WTC11 (cell line): ENCODE measurements at regions not wholly inside any gene's neighbourhood (a gene's known extent, or its start where the extent isn't known, plus 50 kb on each side); places are given as distances from the start of the nearest gene placed in this dataset.

Source experiments
- ATAC-seq: fragments of 200-7000 bp; cut with Tn5 transposase; 2 replicates; pipeline ENCODE4 v1.10.0; 2021; ENCODE audit warnings: mild to moderate bottlenecking, moderate library complexity
- CTCF ChIA-PET: fragments of 300-600 bp; sonication (Branson Sonifier 250); formaldehyde crosslinking; loops from one replicate; lab custom pipeline; 2021; ENCODE audit warnings: antibody characterized with exemption; lab: Charles Lee
- POLR2A ChIA-PET: fragments of 350-600 bp; sonication (Branson Sonifier 250); formaldehyde crosslinking; loops from one replicate; lab custom pipeline; 2021; ENCODE audit warnings: antibody characterized with exemption; lab: Charles Lee
- DNase-seq: peaks from one replicate; pipeline ENCODE4 v3.0.0; 2021; ENCODE audit warnings: low spot score
- H3K27ac Mint-ChIP-seq: 2 replicates; pipeline ENCODE4 v1.8.0; 2021; ENCODE audit warnings: mixed read lengths
- H3K27me3 Mint-ChIP-seq: 2 replicates; pipeline ENCODE4 v1.8.0; 2021; ENCODE audit warnings: low read depth, mild to moderate bottlenecking, moderate library complexity, mixed read lengths
- H3K36me3 Mint-ChIP-seq: 2 replicates; pipeline ENCODE4 v1.8.0; 2021; ENCODE audit warnings: mixed read lengths
- H3K4me1 Mint-ChIP-seq: 2 replicates; pipeline ENCODE4 v1.8.0; 2022; ENCODE audit warnings: mixed read lengths
- H3K4me3 Mint-ChIP-seq: 2 replicates; pipeline ENCODE4 v1.8.0; 2021; ENCODE audit warnings: mild to moderate bottlenecking, moderate library complexity, mixed read lengths
- H3K9me3 Mint-ChIP-seq: 2 replicates; pipeline ENCODE4 v1.8.0; 2021; ENCODE audit warnings: mixed read lengths
- CBFB ChIP-seq: sonication (generic); formaldehyde crosslinking; IDR thresholded peaks from 2 replicates; pipeline ENCODE4 v1.8.1; 2022; ENCODE audit warnings: mild to moderate bottlenecking, low read depth, missing genetic modification reagents
- FOXK1 ChIP-seq: sonication (generic); formaldehyde crosslinking; IDR thresholded peaks from 2 replicates; pipeline ENCODE4 v1.8.0; 2022; ENCODE audit warnings: mild to moderate bottlenecking, moderate library complexity, missing genetic modification reagents
- FOXP1 ChIP-seq: sonication (generic); formaldehyde crosslinking; IDR thresholded peaks from 2 replicates; pipeline ENCODE4 v1.8.0; 2022; ENCODE audit warnings: missing genetic modification reagents, mild to moderate bottlenecking, moderate library complexity, borderline replicate concordance
- GABPB1 ChIP-seq: sonication (generic); formaldehyde crosslinking; IDR thresholded peaks from 2 replicates; pipeline ENCODE4 v1.8.1; 2023; ENCODE audit warnings: mild to moderate bottlenecking, missing genetic modification reagents
- HMGA2 ChIP-seq: fragments of 250-450 bp; sonication (Bioruptor Pico); IDR thresholded peaks from 2 replicates; pipeline ENCODE4 v1.4.0; 2021; ENCODE audit warnings: mild to moderate bottlenecking, moderate library complexity
- HMGXB4 ChIP-seq: sonication (generic); formaldehyde crosslinking; IDR thresholded peaks from 2 replicates; pipeline ENCODE4 v1.8.1; 2023; ENCODE audit warnings: mild to moderate bottlenecking, moderate library complexity, missing genetic modification reagents
- IRF2 ChIP-seq: sonication (generic); formaldehyde crosslinking; IDR thresholded peaks from 2 replicates; pipeline ENCODE4 v1.8.0; 2022; ENCODE audit warnings: low read depth, missing genetic modification reagents, borderline replicate concordance
- MXD4 ChIP-seq: fragments of 250-450 bp; sonication (Bioruptor Pico); IDR thresholded peaks from 2 replicates; pipeline ENCODE4 v1.8.0; 2021; ENCODE audit warnings: mild to moderate bottlenecking, moderate library complexity, borderline replicate concordance
- MYBL2 ChIP-seq: sonication (generic); formaldehyde crosslinking; IDR thresholded peaks from 2 replicates; pipeline ENCODE4 v1.8.1; 2023; ENCODE audit warnings: mild to moderate bottlenecking, moderate library complexity, missing genetic modification reagents
- NFYB ChIP-seq: sonication (generic); formaldehyde crosslinking; conservative IDR thresholded peaks from 2 replicates; pipeline ENCODE4 v1.8.0; 2022; ENCODE audit warnings: low read depth, missing genetic modification reagents
- NR1H2 ChIP-seq: sonication (generic); formaldehyde crosslinking; IDR thresholded peaks from 2 replicates; pipeline ENCODE4 v1.9.0; 2021; ENCODE audit warnings: mild to moderate bottlenecking, moderate library complexity, missing genetic modification reagents
- TEAD1 ChIP-seq: sonication (generic); formaldehyde crosslinking; IDR thresholded peaks from 2 replicates; pipeline ENCODE4 v1.8.0; 2022; ENCODE audit warnings: mild to moderate bottlenecking, missing genetic modification reagents
- TEAD4 ChIP-seq: sonication (generic); formaldehyde crosslinking; IDR thresholded peaks from 2 replicates; pipeline ENCODE4 v1.8.0; 2022; ENCODE audit warnings: mild to moderate bottlenecking, missing genetic modification reagents
- USF2 ChIP-seq: sonication (generic); formaldehyde crosslinking; IDR thresholded peaks from 2 replicates; pipeline ENCODE4 v1.8.1; 2023; ENCODE audit warnings: mild to moderate bottlenecking, missing genetic modification reagents, moderate library complexity
- ZBTB21 ChIP-seq: sonication (generic); formaldehyde crosslinking; IDR thresholded peaks from 2 replicates; pipeline ENCODE4 v1.8.1; 2023; ENCODE audit warnings: mild to moderate bottlenecking, missing genetic modification reagents, borderline replicate concordance
- ZNF121 ChIP-seq: sonication (generic); formaldehyde crosslinking; IDR thresholded peaks from 2 replicates; pipeline ENCODE4 v1.8.0; 2023; ENCODE audit warnings: missing genetic modification reagents
- ZNF138 ChIP-seq: sonication (generic); formaldehyde crosslinking; conservative IDR thresholded peaks from 2 replicates; pipeline ENCODE4 v1.8.1; 2022; ENCODE audit warnings: mild to moderate bottlenecking, moderate library complexity, missing genetic modification reagents
- ZNF219 ChIP-seq: sonication (generic); formaldehyde crosslinking; IDR thresholded peaks from 2 replicates; pipeline ENCODE4 v1.8.0; 2023; ENCODE audit warnings: missing genetic modification reagents, mild to moderate bottlenecking, borderline replicate concordance
- ZNF423 ChIP-seq: fragments of 250-450 bp; sonication (Bioruptor Pico); IDR thresholded peaks from 2 replicates; pipeline ENCODE4 v2.1.2; 2022; ENCODE audit warnings: mild to moderate bottlenecking, moderate library complexity
- ZNF671 ChIP-seq: fragments of 250-450 bp; sonication (Bioruptor Pico); IDR thresholded peaks from 2 replicates; pipeline ENCODE4 v1.8.0; 2021; ENCODE audit warnings: mild to moderate bottlenecking
- TF ChIP-seq, protein P1 (sequence below): fragments of 250-450 bp; sonication (Bioruptor Pico); IDR thresholded peaks from 2 replicates; pipeline ENCODE4 v1.8.0; 2021; ENCODE audit warnings: mild to moderate bottlenecking
- TF ChIP-seq, protein P2 (sequence below): sonication (generic); formaldehyde crosslinking; IDR thresholded peaks from 2 replicates; pipeline ENCODE4 v1.8.1; 2022; ENCODE audit warnings: mild to moderate bottlenecking, missing genetic modification reagents, moderate library complexity, borderline replicate concordance
- TF ChIP-seq, protein P3 (sequence below): sonication (generic); formaldehyde crosslinking; IDR thresholded peaks from 2 replicates; pipeline ENCODE4 v1.8.0; 2022; ENCODE audit warnings: mild to moderate bottlenecking, missing genetic modification reagents
- TF ChIP-seq, protein P4 (sequence below): sonication (generic); formaldehyde crosslinking; conservative IDR thresholded peaks from 2 replicates; pipeline ENCODE4 v1.8.1; 2022; ENCODE audit warnings: mild to moderate bottlenecking, missing genetic modification reagents
- TF ChIP-seq, protein P5 (sequence below): fragments of 250-450 bp; sonication (Bioruptor Pico); IDR thresholded peaks from 2 replicates; pipeline ENCODE4 v1.9.0; 2021; ENCODE audit warnings: mild to moderate bottlenecking
- TF ChIP-seq, protein P6 (sequence below): sonication (generic); formaldehyde crosslinking; IDR thresholded peaks from 2 replicates; pipeline ENCODE4 v1.8.1; 2023; ENCODE audit warnings: mild to moderate bottlenecking, missing genetic modification reagents

DNA sequence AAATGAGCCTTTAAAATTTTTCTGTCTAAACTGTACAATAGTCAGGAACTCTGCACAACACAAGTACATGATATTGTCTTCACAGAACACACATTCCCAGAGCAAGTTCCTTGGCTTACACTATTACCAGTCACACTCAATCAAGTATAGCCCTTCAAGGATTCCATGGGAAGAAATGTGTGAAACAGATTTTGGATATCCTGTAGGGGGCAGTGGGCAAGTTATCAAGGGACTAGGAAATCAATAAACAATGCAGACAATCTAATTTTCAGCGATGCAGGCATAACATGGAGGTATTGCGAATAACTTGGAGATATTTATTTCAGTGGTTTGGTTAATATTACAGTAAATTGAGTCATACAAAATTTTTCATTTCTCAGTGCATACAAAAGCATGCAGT, 1171.5 kb upstream of the NUDT12 start (continued):
- TF ChIP-seq HMGXB4 (CRISPR knock-in tag): no peak
- no peak for TF ChIP-seq HMGA2 (CRISPR knock-in tag)
- TF ChIP-seq GABPB1 (CRISPR knock-in tag): no peak
- TF ChIP-seq ZNF219 (CRISPR knock-in tag): no peak
- TF ChIP-seq, protein P1, sequence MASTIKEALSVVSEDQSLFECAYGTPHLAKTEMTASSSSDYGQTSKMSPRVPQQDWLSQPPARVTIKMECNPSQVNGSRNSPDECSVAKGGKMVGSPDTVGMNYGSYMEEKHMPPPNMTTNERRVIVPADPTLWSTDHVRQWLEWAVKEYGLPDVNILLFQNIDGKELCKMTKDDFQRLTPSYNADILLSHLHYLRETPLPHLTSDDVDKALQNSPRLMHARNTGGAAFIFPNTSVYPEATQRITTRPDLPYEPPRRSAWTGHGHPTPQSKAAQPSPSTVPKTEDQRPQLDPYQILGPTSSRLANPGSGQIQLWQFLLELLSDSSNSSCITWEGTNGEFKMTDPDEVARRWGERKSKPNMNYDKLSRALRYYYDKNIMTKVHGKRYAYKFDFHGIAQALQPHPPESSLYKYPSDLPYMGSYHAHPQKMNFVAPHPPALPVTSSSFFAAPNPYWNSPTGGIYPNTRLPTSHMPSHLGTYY: no peak
- TF ChIP-seq FOXK1 (CRISPR knock-in tag): no peak

GRCh38 chr5:104733063-104733669, 1170.6 kb upstream of the NUDT12 start:
- CTCF ChIA-PET: no interaction called here

More at GRCh38 chr5:104733063-104733669, 1170.6 kb upstream of the NUDT12 start:
- Mint-ChIP-seq H3K4me3 (no peak overlapping the region), H3K4me1 (no peaks in the 10 kb centered on the region), H3K9me3 (no peaks in the 10 kb centered on the region), H3K36me3 (no peaks in the 10 kb centered on the region), H3K27ac (no peak overlapping the region), H3K27me3 (no peaks in the 10 kb centered on the region)
- ATAC-seq (no peak), DNase-seq (no peak)
- POLR2A ChIA-PET: no interaction called here
- TF ChIP-seq, protein P2, sequence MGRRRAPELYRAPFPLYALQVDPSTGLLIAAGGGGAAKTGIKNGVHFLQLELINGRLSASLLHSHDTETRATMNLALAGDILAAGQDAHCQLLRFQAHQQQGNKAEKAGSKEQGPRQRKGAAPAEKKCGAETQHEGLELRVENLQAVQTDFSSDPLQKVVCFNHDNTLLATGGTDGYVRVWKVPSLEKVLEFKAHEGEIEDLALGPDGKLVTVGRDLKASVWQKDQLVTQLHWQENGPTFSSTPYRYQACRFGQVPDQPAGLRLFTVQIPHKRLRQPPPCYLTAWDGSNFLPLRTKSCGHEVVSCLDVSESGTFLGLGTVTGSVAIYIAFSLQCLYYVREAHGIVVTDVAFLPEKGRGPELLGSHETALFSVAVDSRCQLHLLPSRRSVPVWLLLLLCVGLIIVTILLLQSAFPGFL (CRISPR knock-in tag): no peak
- TF ChIP-seq ZBTB21 (CRISPR knock-in tag): no peak
- no peak for TF ChIP-seq ZNF138 (CRISPR knock-in tag)
- no peak for TF ChIP-seq ZNF423 (CRISPR knock-in tag)
- TF ChIP-seq IRF2 (CRISPR knock-in tag): no peak
- no peak for TF ChIP-seq MXD4 (CRISPR knock-in tag)
- no peak for TF ChIP-seq MYBL2 (CRISPR knock-in tag)
- TF ChIP-seq NR1H2: no peak
- TF ChIP-seq, protein P3, sequence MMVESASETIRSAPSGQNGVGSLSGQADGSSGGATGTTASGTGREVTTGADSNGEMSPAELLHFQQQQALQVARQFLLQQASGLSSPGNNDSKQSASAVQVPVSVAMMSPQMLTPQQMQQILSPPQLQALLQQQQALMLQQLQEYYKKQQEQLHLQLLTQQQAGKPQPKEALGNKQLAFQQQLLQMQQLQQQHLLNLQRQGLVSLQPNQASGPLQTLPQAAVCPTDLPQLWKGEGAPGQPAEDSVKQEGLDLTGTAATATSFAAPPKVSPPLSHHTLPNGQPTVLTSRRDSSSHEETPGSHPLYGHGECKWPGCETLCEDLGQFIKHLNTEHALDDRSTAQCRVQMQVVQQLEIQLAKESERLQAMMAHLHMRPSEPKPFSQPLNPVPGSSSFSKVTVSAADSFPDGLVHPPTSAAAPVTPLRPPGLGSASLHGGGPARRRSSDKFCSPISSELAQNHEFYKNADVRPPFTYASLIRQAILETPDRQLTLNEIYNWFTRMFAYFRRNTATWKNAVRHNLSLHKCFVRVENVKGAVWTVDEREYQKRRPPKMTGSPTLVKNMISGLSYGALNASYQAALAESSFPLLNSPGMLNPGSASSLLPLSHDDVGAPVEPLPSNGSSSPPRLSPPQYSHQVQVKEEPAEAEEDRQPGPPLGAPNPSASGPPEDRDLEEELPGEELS (CRISPR knock-in tag): no peak
- no peak for TF ChIP-seq CBFB (CRISPR knock-in tag)
- no peak for TF ChIP-seq USF2 (CRISPR knock-in tag)
- TF ChIP-seq, protein P4, sequence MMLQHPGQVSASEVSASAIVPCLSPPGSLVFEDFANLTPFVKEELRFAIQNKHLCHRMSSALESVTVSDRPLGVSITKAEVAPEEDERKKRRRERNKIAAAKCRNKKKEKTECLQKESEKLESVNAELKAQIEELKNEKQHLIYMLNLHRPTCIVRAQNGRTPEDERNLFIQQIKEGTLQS (CRISPR knock-in tag): no peak
- no peak for TF ChIP-seq TEAD4
- no peak for TF ChIP-seq ZNF121 (CRISPR knock-in tag)
- TF ChIP-seq, protein P5, sequence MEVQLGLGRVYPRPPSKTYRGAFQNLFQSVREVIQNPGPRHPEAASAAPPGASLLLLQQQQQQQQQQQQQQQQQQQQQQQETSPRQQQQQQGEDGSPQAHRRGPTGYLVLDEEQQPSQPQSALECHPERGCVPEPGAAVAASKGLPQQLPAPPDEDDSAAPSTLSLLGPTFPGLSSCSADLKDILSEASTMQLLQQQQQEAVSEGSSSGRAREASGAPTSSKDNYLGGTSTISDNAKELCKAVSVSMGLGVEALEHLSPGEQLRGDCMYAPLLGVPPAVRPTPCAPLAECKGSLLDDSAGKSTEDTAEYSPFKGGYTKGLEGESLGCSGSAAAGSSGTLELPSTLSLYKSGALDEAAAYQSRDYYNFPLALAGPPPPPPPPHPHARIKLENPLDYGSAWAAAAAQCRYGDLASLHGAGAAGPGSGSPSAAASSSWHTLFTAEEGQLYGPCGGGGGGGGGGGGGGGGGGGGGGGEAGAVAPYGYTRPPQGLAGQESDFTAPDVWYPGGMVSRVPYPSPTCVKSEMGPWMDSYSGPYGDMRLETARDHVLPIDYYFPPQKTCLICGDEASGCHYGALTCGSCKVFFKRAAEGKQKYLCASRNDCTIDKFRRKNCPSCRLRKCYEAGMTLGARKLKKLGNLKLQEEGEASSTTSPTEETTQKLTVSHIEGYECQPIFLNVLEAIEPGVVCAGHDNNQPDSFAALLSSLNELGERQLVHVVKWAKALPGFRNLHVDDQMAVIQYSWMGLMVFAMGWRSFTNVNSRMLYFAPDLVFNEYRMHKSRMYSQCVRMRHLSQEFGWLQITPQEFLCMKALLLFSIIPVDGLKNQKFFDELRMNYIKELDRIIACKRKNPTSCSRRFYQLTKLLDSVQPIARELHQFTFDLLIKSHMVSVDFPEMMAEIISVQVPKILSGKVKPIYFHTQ: no peak
- no peak for TF ChIP-seq FOXP1 (CRISPR knock-in tag)
- no peak for TF ChIP-seq TEAD1 (CRISPR knock-in tag)
- TF ChIP-seq, protein P6, sequence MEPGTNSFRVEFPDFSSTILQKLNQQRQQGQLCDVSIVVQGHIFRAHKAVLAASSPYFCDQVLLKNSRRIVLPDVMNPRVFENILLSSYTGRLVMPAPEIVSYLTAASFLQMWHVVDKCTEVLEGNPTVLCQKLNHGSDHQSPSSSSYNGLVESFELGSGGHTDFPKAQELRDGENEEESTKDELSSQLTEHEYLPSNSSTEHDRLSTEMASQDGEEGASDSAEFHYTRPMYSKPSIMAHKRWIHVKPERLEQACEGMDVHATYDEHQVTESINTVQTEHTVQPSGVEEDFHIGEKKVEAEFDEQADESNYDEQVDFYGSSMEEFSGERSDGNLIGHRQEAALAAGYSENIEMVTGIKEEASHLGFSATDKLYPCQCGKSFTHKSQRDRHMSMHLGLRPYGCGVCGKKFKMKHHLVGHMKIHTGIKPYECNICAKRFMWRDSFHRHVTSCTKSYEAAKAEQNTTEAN (CRISPR knock-in tag): no peak
- no peak for TF ChIP-seq ZNF671 (CRISPR knock-in tag)
- no peak for TF ChIP-seq NFYB
